Effector CD8-positive, alpha-beta T cell (primary cell): ENCODE measurements at regions not wholly inside any gene's neighbourhood (a gene's known extent, or its start where the extent isn't known, plus 50 kb on each side); places are given as distances from the start of the nearest gene placed in this dataset.
"Not testable (repeated sequence)": the region's sequence is repeated elsewhere in the genome, so short reads cannot be mapped to it uniquely, and the experiment has no call there.

Source experiments
- DNase-seq: peaks from one replicate; lab custom pipeline; 2025; lab: John Stamatoyannopoulos, UW

GRCh38 chr20:40890635-40891034, 138.0 kb upstream of the TOP1 start:
- DNase-seq: no peak

GRCh38 chr20:40891351-40891750, 137.3 kb upstream of the TOP1 start:
- no peak for DNase-seq

GRCh38 chr20:40892642-40893041, 136.0 kb upstream of the TOP1 start:
- no peak for DNase-seq

GRCh38 chr20:40893610-40894236, 134.9 kb upstream of the TOP1 start:
- no peak for DNase-seq

- DNase-seq: no peak
Measured at GRCh38 chr20:40894237-40894630, 134.4 kb upstream of the TOP1 start.

- no peak for DNase-seq
Measured at GRCh38 chr20:40895182-40895581, 133.4 kb upstream of the TOP1 start.

GRCh38 chr20:40896814-40897700, 131.6 kb upstream of the TOP1 start:
- no peak for DNase-seq

- DNase-seq: no peak
Measured at GRCh38 chr20:40899344-40899743, 129.3 kb upstream of the TOP1 start.

- no peak for DNase-seq
Measured at GRCh38 chr20:40900666-40901215, 127.9 kb upstream of the TOP1 start.

GRCh38 chr20:40902661-40903060, 126.0 kb upstream of the TOP1 start:
- no peak for DNase-seq

- no peak for DNase-seq
Measured at GRCh38 chr20:40908309-40908708, 120.3 kb upstream of the TOP1 start.

GRCh38 chr20:40909489-40909888, 119.1 kb upstream of the TOP1 start:
- not testable (repeated sequence) for DNase-seq

- DNase-seq: not testable (repeated sequence)
Measured at GRCh38 chr20:40910436-40910835, 118.2 kb upstream of the TOP1 start.

- not testable (repeated sequence) for DNase-seq
Measured at GRCh38 chr20:40911152-40911551, 117.5 kb upstream of the TOP1 start.

- DNase-seq: no peak
Measured at GRCh38 chr20:40913224-40914185, 115.1 kb upstream of the TOP1 start.

- no peak for DNase-seq
Measured at GRCh38 chr20:40915756-40916155, 112.9 kb upstream of the TOP1 start.

- no peak for DNase-seq
Measured at GRCh38 chr20:40916276-40916675, 112.3 kb upstream of the TOP1 start.

GRCh38 chr20:40920291-40920690, 108.3 kb upstream of the TOP1 start:
- DNase-seq: no peak

GRCh38 chr20:40922865-40923264, 105.8 kb upstream of the TOP1 start:
- no peak for DNase-seq

- DNase-seq: no peak
Measured at GRCh38 chr20:40925829-40926510, 102.7 kb upstream of the TOP1 start.

- no peak for DNase-seq
Measured at GRCh38 chr20:40926928-40927327, 101.7 kb upstream of the TOP1 start.
